ENCODE measurements at regions not wholly inside any gene's neighbourhood (a gene's known extent, or its start where the extent isn't known, plus 50 kb on each side); places are given as distances from the start of the nearest gene placed in this dataset.

- Histone ChIP-seq H3K27ac (no peak overlapping the region), H3K27me3 (no peaks in the 10 kb centered on the region), H3K4me3 (no peak overlapping the region), H3K4me1 (no peaks in the 10 kb centered on the region), H3K36me3 (no peaks in the 10 kb centered on the region), H3K9me3 (no peaks in the 10 kb centered on the region)
- TF ChIP-seq, protein P1, sequence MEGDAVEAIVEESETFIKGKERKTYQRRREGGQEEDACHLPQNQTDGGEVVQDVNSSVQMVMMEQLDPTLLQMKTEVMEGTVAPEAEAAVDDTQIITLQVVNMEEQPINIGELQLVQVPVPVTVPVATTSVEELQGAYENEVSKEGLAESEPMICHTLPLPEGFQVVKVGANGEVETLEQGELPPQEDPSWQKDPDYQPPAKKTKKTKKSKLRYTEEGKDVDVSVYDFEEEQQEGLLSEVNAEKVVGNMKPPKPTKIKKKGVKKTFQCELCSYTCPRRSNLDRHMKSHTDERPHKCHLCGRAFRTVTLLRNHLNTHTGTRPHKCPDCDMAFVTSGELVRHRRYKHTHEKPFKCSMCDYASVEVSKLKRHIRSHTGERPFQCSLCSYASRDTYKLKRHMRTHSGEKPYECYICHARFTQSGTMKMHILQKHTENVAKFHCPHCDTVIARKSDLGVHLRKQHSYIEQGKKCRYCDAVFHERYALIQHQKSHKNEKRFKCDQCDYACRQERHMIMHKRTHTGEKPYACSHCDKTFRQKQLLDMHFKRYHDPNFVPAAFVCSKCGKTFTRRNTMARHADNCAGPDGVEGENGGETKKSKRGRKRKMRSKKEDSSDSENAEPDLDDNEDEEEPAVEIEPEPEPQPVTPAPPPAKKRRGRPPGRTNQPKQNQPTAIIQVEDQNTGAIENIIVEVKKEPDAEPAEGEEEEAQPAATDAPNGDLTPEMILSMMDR (IDR thresholded peaks at IDR 0.05) = no peak
- no peak for TF ChIP-seq POLR2AphosphoS5 (IDR thresholded peaks at IDR 0.05)
- TF ChIP-seq EP300 (IDR thresholded peaks at IDR 0.05) = no peak
- no peak for TF ChIP-seq POLR2A (IDR thresholded peaks at IDR 0.05)
- WGBS = 55% methylated on average over 5 of the region's 5 CpGs
- no peak for DNase-seq (ENCODE audit: low spot score in 2 of 2)
Measured at GRCh38 chr12:25811656-25812126, 146.8 kb upstream of the RASSF8 start.

GRCh38 chr12:25812295-25812694 lies 146.2 kb upstream of the RASSF8 start:
- 81% methylated on average over 4 of the region's 4 CpGs for WGBS
- TF ChIP-seq, protein P1 (IDR thresholded peaks at IDR 0.05) = no peak
- TF ChIP-seq POLR2AphosphoS5 (IDR thresholded peaks at IDR 0.05) = no peak
- no peak for TF ChIP-seq POLR2A (IDR thresholded peaks at IDR 0.05)
- TF ChIP-seq EP300 (IDR thresholded peaks at IDR 0.05) = no peak
- H3K9me3 ChIP-seq = no peaks in the 10 kb centered on the region
- no peak overlapping the region for H3K4me3 ChIP-seq
- no peak for DNase-seq (ENCODE audit: low spot score in 2 of 2)
- H3K4me1 ChIP-seq = no peaks in the 10 kb centered on the region
- H3K36me3 ChIP-seq = no peaks in the 10 kb centered on the region
- no peaks in the 10 kb centered on the region for H3K27me3 ChIP-seq
- H3K27ac ChIP-seq = no peak overlapping the region

- Histone ChIP-seq H3K27me3 (no peaks in the 10 kb centered on the region), H3K36me3 (no peaks in the 10 kb centered on the region), H3K9me3 (no peaks in the 10 kb centered on the region), H3K27ac (no peak overlapping the region), H3K4me1 (no peaks in the 10 kb centered on the region), H3K4me3 (no peak overlapping the region)
- TF ChIP-seq EP300 (IDR thresholded peaks at IDR 0.05) = no peak
- TF ChIP-seq, protein P1 (IDR thresholded peaks at IDR 0.05) = no peak
- TF ChIP-seq POLR2A (IDR thresholded peaks at IDR 0.05) = no peak
- no peak for TF ChIP-seq POLR2AphosphoS5 (IDR thresholded peaks at IDR 0.05)
- WGBS = 85% methylated on average over 5 of the region's 5 CpGs
- DNase-seq (ENCODE audit: low spot score in 2 of 2) = no peak
Measured at GRCh38 chr12:25813843-25814242, 144.6 kb upstream of the RASSF8 start.

DNA sequence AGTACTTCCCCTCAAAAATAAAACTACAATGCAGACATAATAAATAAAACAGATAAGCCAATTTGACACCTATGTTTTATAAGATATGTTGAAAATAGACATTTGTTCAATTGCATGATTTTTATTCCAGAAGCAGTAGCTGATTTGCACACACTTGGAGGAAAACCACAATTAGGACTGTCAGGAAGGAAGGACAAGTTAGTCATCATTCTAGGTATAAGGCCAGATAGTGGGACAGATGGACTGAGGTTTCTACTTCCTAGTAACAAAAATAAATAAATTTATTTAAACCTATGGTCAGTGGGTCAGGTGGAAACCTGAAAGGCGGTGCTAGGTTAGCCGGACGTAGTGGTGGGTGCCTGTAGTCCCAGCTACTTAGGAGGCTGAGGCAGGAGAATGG lies 141.8 kb upstream of the RASSF8 start:
- TF ChIP-seq, protein P1 (IDR thresholded peaks at IDR 0.05) = no peak
- no peak for TF ChIP-seq EP300 (IDR thresholded peaks at IDR 0.05)
- no peak for TF ChIP-seq POLR2A (IDR thresholded peaks at IDR 0.05)
- no peak for TF ChIP-seq POLR2AphosphoS5 (IDR thresholded peaks at IDR 0.05)
- H3K27me3 ChIP-seq = no peaks in the 10 kb centered on the region
- no peak for DNase-seq (ENCODE audit: low spot score in 2 of 2)
- H3K4me3 ChIP-seq = no peak overlapping the region
- no peaks in the 10 kb centered on the region for H3K4me1 ChIP-seq
- no peak overlapping the region for H3K27ac ChIP-seq
- H3K36me3 ChIP-seq = no peaks in the 10 kb centered on the region
- WGBS = 88% methylated on average over 3 of the region's 3 CpGs
- no peaks in the 10 kb centered on the region for H3K9me3 ChIP-seq

GRCh38 chr12:25817166-25817565 lies 141.3 kb upstream of the RASSF8 start:
- DNase-seq (ENCODE audit: low spot score in 2 of 2) = no peak
- TF ChIP-seq POLR2A (IDR thresholded peaks at IDR 0.05) (no peak), EP300 (IDR thresholded peaks at IDR 0.05) (no peak), POLR2AphosphoS5 (IDR thresholded peaks at IDR 0.05) (no peak)
- TF ChIP-seq, protein P1 (IDR thresholded peaks at IDR 0.05) = no peak
- 93% methylated on average over 2 of the region's 2 CpGs for WGBS

More at GRCh38 chr12:25817166-25817565, 141.3 kb upstream of the RASSF8 start:
- H3K27me3 ChIP-seq = no peaks in the 10 kb centered on the region
- no peaks in the 10 kb centered on the region for H3K4me1 ChIP-seq
- H3K36me3 ChIP-seq = no peaks in the 10 kb centered on the region
- H3K4me3 ChIP-seq = no peak overlapping the region
- no peaks in the 10 kb centered on the region for H3K9me3 ChIP-seq
- H3K27ac ChIP-seq = no peak overlapping the region
